ENCODE measurements at regions not wholly inside any gene's neighbourhood (a gene's known extent, or its start where the extent isn't known, plus 50 kb on each side); places are given as distances from the start of the nearest gene placed in this dataset.

DNA sequence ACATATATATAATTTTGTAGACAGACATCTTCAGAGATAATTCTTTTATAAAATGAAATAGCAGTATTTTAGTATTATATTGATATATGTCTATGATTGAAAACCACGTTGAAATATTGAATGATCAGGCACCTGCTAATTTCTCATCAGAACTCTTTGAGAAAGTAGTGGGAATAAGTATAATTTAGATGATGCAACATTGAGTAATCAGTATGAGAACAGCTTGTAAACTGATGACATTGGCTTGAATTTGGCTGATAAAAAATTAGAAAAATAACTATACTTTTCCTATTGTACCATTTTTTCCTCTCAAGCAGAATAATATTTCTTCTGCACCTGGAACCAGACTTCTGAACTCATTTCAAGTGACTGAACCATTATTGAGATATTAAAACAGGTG, 1316.8 kb downstream of the NCAM2 start:
- no peak for DNase-seq (ENCODE audit: low read depth)
- TF ChIP-seq, protein P1, sequence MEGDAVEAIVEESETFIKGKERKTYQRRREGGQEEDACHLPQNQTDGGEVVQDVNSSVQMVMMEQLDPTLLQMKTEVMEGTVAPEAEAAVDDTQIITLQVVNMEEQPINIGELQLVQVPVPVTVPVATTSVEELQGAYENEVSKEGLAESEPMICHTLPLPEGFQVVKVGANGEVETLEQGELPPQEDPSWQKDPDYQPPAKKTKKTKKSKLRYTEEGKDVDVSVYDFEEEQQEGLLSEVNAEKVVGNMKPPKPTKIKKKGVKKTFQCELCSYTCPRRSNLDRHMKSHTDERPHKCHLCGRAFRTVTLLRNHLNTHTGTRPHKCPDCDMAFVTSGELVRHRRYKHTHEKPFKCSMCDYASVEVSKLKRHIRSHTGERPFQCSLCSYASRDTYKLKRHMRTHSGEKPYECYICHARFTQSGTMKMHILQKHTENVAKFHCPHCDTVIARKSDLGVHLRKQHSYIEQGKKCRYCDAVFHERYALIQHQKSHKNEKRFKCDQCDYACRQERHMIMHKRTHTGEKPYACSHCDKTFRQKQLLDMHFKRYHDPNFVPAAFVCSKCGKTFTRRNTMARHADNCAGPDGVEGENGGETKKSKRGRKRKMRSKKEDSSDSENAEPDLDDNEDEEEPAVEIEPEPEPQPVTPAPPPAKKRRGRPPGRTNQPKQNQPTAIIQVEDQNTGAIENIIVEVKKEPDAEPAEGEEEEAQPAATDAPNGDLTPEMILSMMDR (conservative IDR thresholded peaks at IDR 0.05; ENCODE audit: low read depth, low read length), result no peak
- no peak overlapping the region for H3K4me3 ChIP-seq (ENCODE audit: low read depth, low read length)

DNA sequence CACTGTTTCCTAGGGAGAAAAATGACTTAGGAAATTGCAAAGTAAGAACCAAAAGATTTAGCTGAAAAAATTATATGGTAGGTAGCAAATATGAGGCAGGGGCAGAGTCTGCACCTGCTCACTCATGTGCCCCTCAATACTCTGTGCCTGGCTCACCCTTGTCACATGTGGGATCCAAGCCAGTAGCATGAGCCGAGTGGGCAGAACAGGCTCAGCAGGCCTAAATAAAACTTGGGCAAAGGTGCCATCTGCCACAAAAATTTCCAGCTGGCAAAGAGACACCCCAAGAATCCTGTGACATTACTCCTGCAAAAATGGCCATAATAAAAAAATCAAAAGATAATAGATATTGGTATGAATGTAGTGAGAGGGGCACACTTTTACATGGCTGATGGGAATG, 1321.2 kb downstream of the NCAM2 start:
- TF ChIP-seq, protein P1 (conservative IDR thresholded peaks at IDR 0.05; ENCODE audit: low read depth, low read length), result no peak
- no peak for DNase-seq (ENCODE audit: low read depth)
- no peak overlapping the region for H3K4me3 ChIP-seq (ENCODE audit: low read depth, low read length)

DNA sequence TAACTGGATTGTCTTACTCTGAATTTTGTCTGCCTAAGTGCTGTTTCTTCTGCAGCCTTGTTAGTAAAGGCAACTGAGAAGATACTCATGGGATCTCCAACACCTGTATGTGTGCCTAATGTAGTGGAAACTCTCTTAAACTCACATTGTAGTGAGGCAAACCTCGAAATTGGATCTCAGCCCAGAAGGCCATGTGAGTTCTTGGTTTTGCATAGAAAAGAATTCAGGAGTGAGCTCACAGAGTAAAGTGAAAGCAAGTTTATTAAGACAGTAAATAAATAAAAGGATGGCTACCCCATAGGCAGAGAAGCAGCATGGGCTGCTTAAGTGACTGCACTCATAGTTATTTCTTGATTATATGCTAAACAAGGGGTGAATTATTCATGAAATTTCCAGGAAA, 1344.7 kb downstream of the NCAM2 start:
- peak; percentile 14 for DNase-seq (ENCODE audit: low read depth)
- no peak overlapping the region for H3K4me3 ChIP-seq (ENCODE audit: low read depth, low read length)
- TF ChIP-seq, protein P1 (conservative IDR thresholded peaks at IDR 0.05; ENCODE audit: low read depth, low read length), result no peak

DNA sequence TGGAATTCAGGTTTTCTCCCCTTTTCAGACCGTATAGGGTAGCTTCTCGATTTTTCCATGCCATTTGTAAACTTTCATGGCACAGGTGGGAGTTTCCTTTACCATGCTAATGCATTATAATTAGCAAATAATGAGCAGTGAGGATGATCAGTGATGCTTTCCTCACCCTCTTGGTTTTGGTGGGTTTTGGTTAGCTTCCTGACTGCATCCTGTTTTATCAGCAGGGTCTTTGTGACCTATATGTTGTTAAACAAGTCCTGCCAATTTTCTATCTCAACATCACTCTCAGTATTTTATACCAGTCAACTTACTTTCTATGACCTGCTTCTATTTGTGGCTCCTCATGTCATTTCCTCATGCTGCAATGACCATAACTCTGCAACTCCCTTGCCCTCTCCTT, 1345.1 kb downstream of the NCAM2 start:
- TF ChIP-seq, protein P1 (conservative IDR thresholded peaks at IDR 0.05; ENCODE audit: low read depth, low read length), result no peak
- H3K4me3 ChIP-seq (ENCODE audit: low read depth, low read length), result no peak overlapping the region
- DNase-seq (ENCODE audit: low read depth), result no peak

DNA sequence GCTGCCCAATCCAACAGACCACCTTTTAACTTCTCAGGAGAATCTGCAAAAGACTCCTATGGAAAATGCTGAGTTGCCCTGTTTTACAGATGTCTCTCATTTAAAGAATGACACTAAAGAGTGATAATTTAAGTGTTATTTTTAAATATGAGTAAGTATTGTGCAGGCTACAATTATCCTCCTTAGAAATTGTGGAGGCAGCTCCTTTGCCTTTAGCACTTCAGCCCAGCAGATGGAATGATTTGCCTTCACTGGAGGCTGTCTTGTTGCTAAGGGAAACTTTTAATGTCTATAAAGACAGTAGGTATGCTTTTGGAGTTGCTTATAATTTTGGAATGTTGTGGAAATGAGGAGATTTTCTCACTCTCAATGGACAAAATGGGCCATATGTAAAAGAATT, 1345.5 kb downstream of the NCAM2 start:
- DNase-seq (ENCODE audit: low read depth), result no peak
- no peak overlapping the region for H3K4me3 ChIP-seq (ENCODE audit: low read depth, low read length)
- TF ChIP-seq, protein P1 (conservative IDR thresholded peaks at IDR 0.05; ENCODE audit: low read depth, low read length), result no peak

DNA sequence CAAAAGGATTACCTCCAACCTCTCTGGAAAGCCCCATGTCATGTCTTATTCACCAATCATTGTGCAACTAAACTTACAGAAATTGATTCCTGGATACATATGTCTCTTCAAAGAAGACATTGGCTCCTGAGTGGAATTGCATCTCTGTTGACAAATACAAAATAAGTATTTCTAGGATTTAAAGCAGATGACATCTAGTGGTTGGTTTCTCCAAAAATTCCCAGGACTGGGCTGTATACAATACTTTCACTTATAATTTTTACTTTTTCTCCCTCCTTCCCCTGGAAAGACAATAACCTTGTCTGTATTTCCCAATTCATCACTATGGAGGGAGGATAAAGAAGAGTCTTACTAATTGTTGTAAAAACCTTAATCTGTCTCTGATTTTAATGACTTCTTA, 1347.4 kb downstream of the NCAM2 start:
- DNase-seq (ENCODE audit: low read depth), result no peak
- H3K4me3 ChIP-seq (ENCODE audit: low read depth, low read length), result no peak overlapping the region
- TF ChIP-seq, protein P1 (conservative IDR thresholded peaks at IDR 0.05; ENCODE audit: low read depth, low read length), result no peak

DNA sequence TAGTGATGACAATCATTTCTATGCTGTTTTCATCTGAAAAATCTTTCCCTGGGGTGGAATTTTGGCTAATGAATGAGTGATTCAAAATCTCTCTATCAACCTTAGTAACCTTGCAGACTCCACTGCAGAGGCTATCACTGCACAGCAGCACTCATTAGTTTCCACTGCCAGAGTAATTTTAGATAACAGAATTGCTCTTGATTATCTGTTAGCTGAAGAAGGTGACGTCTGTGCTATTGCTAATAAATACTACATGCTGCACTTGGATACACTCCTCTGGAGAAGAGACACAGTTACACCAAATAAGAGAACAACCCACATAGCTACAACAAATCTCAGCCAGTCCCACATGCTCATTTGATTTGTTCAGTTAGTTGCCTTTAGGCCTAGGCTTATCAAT, 1348.4 kb downstream of the NCAM2 start:
- no peak for DNase-seq (ENCODE audit: low read depth)
- TF ChIP-seq, protein P1 (conservative IDR thresholded peaks at IDR 0.05; ENCODE audit: low read depth, low read length), result no peak
- H3K4me3 ChIP-seq (ENCODE audit: low read depth, low read length), result no peak overlapping the region
